ENCODE measurements at regions not wholly inside any gene's neighbourhood (a gene's known extent, or its start where the extent isn't known, plus 50 kb on each side); places are given as distances from the start of the nearest gene placed in this dataset.
A peak's percentile ranks its signal among the peaks of the same experiment; 100 is the strongest.
"Not testable (repeated sequence)": the region's sequence is repeated elsewhere in the genome, so short reads cannot be mapped to it uniquely, and the experiment has no call there.

GRCh38 chr2:223470602-223471001 is 131.6 kb downstream of the SCG2 start:
- ATAC-seq = no peak

GRCh38 chr2:223472771-223473170 is 129.4 kb downstream of the SCG2 start:
- ATAC-seq = no peak

DNA sequence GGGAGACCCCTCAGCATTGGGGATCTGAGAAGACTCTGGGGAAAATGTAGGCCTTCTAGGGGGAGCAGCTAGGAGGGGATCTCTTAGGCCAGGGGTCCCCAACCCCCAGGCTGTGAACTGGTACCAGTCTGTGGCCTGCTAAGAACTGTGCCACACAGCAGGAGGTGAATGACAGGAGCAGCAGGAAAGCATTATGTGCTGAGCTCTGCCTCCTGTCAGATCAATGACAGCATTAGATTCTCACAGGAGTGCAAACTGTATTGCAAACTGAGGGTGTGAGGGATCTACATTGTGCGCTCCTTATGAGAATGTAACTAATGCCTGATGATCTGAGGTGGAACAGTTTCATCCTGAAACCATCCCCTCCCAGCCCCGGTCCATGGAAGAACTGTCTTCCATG is 127.3 kb downstream of the SCG2 start:
- ATAC-seq = no peak

DNA sequence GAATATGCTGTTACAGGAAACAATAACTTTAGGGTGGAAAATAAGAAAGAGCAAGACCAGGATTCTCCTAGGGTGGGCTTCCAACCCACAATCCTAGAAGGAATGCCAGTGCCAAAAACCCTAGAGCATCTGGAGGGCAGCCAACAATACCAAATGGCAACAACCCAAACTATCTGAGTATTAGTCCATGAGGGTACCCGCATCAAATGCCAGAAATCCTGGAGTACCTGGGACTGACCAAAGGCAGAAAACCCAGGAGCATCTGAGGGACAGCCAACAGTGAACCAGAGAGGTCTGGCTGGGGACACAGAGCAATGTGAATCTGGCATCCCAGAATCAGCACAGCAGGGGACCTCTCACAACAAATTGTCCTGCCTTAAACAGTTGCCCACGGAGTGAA is 126.3 kb downstream of the SCG2 start:
- ATAC-seq = no peak

- no peak for ATAC-seq
Measured at GRCh38 chr2:223477318-223477717, 124.8 kb downstream of the SCG2 start.

DNA sequence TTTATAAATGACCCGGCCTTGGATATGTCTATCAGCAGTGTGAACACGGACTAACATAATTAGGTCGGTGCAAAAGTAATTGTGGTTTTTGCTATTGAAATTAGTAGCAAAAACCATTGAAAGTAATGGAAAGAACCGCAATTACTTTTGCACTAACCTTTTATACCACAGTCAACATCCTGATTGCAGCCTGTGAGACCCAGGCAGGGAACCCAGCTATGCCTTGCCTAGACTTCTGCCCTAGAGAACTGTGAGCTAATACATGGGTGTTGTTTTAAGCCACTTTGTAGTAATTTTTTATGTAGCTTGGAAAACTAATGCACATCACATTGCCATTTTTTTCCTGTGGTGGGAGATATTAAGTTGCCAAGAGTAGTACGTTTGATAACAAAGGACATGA is 120.7 kb downstream of the SCG2 start:
- no peak for ATAC-seq

DNA sequence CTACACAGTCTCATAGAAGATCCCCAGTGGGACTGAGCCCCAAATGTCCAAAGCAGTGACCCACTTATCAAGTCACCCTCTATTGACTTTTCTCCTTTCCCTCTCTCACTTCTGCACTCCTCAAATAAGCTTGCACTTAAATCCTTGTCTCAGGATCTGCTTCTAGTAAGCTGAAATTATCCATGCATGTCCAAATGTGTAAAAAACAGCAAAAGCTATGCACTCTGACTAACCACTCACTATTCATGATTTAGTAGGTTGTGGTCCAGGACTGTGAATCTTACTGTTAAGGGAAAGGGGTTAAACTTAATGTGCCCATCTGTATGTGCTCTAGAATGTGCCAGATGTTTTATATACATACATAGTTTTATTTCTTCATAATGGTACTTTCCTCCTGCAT is 115.4 kb downstream of the SCG2 start:
- no peak for ATAC-seq

DNA sequence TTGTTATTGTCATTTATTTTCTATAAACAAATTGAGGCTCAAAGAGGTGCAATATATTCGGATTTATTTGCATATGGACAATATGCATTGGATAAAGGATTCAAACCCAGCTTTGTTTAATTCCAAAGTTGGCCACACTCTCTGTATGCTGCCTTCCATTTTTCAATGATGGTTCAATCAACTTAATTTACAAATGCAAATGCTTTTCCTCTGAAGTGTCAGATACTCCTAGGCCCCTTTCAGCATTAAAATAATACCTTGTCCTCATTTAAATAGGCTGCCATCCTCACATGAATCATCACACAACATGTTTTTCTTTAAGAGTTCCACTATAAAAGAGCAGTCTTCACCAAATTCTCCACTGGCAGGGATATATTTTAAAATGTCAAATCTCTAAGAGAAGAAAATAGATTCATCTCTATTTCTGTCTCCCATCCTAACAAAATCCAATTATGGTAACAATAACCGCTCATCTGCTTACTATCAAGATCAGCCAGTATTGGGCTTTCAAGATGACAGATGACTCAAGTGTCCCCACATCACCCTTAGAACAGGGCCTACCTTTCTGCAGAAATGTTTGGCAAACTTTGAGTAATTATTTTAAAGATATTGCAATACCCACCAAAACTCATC is 114.8 kb downstream of the SCG2 start:
- no peak for ATAC-seq

GRCh38 chr2:223488814-223489213 is 113.3 kb downstream of the SCG2 start:
- ATAC-seq = no peak

DNA sequence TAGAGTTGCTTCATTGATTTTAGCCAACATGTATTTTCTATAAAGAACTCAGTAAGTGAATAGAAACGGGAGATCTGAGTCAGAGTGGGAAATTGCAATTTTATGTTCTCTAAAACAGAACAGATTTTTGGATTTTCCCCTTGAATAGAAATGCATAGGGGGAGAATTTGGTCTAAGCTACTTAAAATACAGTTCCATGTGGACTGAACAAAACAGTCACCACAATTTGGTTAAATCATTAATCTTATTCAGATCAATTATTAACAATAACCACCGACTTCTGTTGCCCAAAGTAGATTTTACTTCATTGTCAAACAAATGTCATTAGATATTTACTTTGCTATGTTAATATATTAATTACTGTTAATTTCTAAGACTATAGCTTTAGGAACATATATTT is 107.7 kb downstream of the SCG2 start:
- ATAC-seq = no peak

DNA sequence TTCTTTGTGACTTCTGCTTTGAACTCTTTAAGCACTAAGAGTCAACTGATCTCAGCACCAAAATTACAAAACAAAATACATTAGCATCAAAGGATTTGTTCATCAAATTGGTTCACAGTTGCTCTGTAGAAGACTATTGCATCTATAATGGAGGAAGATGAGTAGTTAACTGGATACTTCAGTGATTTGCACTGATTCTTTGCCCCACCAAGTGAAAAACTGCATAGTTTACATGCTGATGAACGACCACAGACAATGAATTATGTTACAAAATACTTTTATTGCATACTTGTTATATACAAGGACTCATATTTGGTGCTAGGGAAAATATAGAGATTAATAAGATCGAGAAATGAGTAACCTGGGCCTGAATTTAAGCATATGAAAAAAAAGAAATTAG is 107.2 kb downstream of the SCG2 start:
- ATAC-seq = no peak

- ATAC-seq = not testable (repeated sequence)
Measured at GRCh38 chr2:223496853-223497252, 105.3 kb downstream of the SCG2 start.

- ATAC-seq = no peak
Measured at GRCh38 chr2:223500709-223501108, 101.5 kb downstream of the SCG2 start.

DNA sequence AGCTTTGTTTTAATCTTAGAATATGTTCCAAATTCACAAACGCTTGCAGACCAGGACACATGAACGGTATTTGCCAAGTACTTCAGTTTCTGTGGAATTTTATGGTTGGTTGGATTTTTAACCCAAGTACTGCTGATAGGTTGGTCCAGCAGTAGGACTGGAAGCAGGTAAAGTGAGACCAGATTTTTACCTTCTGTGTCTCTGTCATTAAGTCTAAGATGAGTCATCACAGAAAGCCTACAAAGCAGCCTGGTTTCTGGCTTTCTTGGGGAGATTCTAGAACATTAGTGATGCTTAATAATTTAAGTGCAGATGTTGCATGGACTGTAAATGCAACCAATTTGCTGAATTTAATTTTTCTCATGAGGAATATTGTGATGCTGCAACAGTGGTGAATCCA is 100.5 kb downstream of the SCG2 start:
- no peak for ATAC-seq

GRCh38 chr2:223503746-223504145 is 98.4 kb downstream of the SCG2 start:
- ATAC-seq = no peak

- no peak for ATAC-seq
Measured at GRCh38 chr2:223508372-223508771, 93.8 kb downstream of the SCG2 start.

- no peak for ATAC-seq
Measured at GRCh38 chr2:223510713-223511112, 91.4 kb downstream of the SCG2 start.

GRCh38 chr2:223511168-223511567 is 91.0 kb downstream of the SCG2 start:
- ATAC-seq = no peak

GRCh38 chr2:223513771-223514455 is 88.2 kb downstream of the SCG2 start:
- no peak for ATAC-seq

GRCh38 chr2:223519471-223519870 is 82.7 kb downstream of the SCG2 start:
- no peak for ATAC-seq

DNA sequence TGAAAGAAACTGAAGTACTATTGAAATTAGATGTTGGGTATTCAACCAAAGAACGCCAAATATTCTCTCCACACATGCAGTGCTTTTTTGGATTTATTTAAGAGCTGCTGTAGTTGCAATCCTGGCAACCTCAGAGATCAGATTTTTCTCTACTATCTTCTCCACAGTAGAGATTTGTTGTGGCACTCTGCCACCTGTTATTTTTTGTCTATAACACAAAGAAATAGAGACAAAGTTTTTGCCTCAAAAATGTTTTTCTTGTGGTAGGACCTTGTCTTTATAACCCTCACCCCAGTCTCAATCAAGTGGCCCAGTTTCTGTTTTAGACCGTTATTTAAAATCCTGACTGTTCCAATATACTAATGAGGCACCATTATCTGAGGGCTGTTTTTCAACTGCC is 79.4 kb downstream of the SCG2 start:
- ATAC-seq = no peak

DNA sequence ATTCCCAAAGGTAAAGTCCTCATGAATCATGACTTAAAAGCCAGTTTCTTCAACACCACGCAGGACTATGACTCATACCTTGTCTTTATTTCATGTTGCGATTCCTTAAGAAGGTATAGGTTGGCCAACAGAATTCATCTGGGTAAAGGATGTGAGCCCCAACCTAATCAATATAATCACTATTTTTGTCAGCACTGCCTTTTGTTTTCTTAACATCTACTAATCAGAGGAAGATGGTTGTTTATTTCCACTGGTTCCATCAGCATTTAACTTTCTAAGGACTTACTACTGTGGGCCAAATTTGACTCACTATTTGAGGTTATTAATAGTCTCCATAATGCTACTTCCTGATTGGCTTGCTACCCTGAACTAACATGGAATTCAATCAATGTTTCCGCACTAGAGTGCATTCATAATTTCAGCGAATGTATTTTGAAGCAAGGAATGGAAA is 78.6 kb downstream of the SCG2 start:
- peak; percentile 69 for ATAC-seq

DNA sequence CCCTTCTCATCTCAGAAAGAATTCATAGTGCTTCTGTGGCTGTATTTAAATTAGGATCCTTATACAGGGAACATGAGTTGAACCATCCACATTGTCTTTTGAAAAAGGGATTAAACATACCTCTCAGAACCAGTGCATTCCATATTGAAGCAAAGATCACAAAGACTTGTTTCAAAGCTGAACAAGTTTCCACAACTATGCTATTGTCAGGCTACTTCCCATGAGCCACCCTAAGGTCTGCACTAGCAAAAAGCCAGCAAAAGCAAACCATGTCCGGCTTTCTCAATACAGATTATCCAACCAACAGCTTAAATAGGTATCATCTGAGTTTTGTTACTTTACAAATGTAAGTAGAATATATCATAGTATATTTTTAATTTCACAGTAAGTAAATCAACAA is 78.1 kb downstream of the SCG2 start:
- ATAC-seq = no peak

DNA sequence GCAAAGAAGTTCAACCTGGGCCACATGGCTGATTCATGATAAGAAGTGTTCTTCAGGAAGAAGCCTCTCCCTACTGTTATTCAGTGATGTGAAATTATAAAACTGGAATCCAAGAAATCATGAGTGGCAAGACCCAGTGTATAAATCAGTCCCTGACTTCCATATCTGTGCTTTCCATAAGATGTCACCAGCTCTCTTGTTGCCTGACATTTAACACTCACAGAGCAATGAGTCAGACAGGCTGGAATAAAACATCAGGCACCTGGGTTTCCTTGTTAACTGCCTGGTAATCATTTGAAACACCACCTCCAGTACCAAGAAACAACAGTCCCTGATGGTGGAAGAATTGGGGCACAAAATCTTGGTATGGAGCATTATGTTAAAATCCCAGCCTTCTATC is 76.1 kb downstream of the SCG2 start:
- ATAC-seq = no peak

DNA sequence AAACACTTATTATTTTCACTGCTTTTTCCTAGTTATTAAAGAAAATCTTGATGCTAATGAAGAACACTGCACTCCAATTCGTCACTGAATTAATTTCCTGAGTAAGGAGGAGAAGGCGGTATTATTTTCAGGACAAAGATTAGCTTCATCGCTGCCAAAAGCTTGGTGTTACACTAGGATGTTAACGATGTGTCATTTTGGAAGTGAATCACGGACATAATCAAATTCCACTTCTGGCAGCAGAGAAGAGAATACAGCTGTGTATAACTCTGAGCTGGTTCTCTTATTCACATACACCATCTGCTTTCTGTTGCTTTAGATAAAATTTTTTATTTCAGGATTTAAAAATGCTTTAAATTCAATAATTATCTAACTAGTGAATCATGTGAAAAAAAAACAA is 74.1 kb downstream of the SCG2 start:
- ATAC-seq = no peak
